ENCODE measurements at regions not wholly inside any gene's neighbourhood (a gene's known extent, or its start where the extent isn't known, plus 50 kb on each side); places are given as distances from the start of the nearest gene placed in this dataset.
"Not testable (repeated sequence)": the region's sequence is repeated elsewhere in the genome, so short reads cannot be mapped to it uniquely, and the experiment has no call there.

DNA sequence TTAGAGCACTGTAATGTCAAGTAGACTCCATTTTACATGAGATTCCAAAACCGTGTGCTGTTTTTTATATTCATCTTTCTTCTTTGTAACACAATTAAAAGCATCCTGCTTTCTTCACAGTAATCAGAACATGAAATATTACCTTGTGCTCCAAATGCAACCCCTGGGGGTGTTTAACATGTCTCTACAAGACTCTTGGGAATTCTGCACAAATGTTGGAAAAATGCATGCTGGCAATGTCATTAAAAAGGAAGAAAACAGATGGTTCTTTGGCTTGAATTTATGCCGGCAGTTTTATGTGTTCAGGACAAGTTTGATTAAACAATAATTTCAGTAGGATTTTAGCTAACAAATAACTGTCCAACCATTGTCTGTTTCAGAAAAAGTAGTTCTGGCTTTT, 159.1 kb downstream of the LIG4 start:
- no peak overlapping the region for H3K4me3 ChIP-seq (ENCODE audit: low read depth, low read length)
- no peak for DNase-seq (ENCODE audit: low read depth)
- TF ChIP-seq MYC (IDR thresholded peaks at IDR 0.05; ENCODE audit: low read depth, low read length) (no peak), POLR2A (IDR thresholded peaks at IDR 0.05; ENCODE audit: extremely low read depth, insufficient read length) (no peak)
- TF ChIP-seq, protein P1, sequence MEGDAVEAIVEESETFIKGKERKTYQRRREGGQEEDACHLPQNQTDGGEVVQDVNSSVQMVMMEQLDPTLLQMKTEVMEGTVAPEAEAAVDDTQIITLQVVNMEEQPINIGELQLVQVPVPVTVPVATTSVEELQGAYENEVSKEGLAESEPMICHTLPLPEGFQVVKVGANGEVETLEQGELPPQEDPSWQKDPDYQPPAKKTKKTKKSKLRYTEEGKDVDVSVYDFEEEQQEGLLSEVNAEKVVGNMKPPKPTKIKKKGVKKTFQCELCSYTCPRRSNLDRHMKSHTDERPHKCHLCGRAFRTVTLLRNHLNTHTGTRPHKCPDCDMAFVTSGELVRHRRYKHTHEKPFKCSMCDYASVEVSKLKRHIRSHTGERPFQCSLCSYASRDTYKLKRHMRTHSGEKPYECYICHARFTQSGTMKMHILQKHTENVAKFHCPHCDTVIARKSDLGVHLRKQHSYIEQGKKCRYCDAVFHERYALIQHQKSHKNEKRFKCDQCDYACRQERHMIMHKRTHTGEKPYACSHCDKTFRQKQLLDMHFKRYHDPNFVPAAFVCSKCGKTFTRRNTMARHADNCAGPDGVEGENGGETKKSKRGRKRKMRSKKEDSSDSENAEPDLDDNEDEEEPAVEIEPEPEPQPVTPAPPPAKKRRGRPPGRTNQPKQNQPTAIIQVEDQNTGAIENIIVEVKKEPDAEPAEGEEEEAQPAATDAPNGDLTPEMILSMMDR (IDR thresholded peaks at IDR 0.05; ENCODE audit: low read depth, low read length), result no peak
- TF ChIP-seq, protein P2, sequence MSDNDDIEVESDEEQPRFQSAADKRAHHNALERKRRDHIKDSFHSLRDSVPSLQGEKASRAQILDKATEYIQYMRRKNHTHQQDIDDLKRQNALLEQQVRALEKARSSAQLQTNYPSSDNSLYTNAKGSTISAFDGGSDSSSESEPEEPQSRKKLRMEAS (IDR thresholded peaks at IDR 0.05; ENCODE audit: low read depth, low read length), result no peak

DNA sequence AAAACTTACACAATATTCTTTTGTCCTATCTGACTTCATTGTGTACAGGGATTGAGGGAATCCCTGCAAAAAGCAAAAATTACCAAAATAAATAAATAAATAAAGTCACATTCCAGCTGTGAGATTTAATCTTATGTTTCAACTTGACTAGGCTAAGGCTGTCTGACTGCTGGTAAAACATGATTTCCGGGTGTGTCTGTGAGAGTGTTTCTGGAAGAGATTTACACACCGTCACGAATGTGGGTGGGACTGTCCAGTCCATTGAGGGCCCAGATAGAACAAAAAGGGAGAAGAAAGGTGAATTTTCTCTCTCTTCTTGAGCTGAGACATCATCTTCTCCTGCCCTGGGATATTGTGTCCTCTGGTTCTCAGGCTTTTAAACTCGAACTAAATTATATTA, 166.1 kb downstream of the LIG4 start:
- no peak overlapping the region for H3K4me3 ChIP-seq (ENCODE audit: low read depth, low read length)
- no peak for DNase-seq (ENCODE audit: low read depth)
- TF ChIP-seq, protein P2 (IDR thresholded peaks at IDR 0.05; ENCODE audit: low read depth, low read length), result no peak
- no peak for TF ChIP-seq POLR2A (IDR thresholded peaks at IDR 0.05; ENCODE audit: extremely low read depth, insufficient read length)
- TF ChIP-seq, protein P1 (IDR thresholded peaks at IDR 0.05; ENCODE audit: low read depth, low read length), result no peak
- no peak for TF ChIP-seq MYC (IDR thresholded peaks at IDR 0.05; ENCODE audit: low read depth, low read length)

DNA sequence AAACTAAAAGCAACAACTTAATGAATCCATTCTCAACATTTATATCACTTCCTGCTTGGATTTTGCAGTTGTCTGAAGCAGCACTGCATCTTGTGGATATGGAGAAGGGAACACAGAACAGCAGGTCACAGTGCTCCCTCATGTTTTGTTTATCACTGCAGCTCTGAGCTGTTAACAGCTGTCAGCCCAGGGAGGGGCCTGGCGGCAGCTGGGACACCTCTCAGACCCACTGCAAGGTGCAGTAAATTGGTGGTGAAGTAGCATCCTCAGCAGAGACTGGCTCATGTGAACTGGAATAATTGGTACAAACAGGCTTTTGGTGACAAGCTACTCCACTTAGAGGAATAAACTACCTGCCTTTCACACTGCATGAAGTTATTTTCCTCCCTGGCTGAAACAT, 170.4 kb downstream of the LIG4 start:
- no peak for DNase-seq (ENCODE audit: low read depth)
- no peak overlapping the region for H3K4me3 ChIP-seq (ENCODE audit: low read depth, low read length)
- TF ChIP-seq POLR2A (IDR thresholded peaks at IDR 0.05; ENCODE audit: extremely low read depth, insufficient read length), result no peak
- TF ChIP-seq, protein P2 (IDR thresholded peaks at IDR 0.05; ENCODE audit: low read depth, low read length), result no peak
- no peak for TF ChIP-seq MYC (IDR thresholded peaks at IDR 0.05; ENCODE audit: low read depth, low read length)
- TF ChIP-seq, protein P1 (IDR thresholded peaks at IDR 0.05; ENCODE audit: low read depth, low read length), result no peak

DNA sequence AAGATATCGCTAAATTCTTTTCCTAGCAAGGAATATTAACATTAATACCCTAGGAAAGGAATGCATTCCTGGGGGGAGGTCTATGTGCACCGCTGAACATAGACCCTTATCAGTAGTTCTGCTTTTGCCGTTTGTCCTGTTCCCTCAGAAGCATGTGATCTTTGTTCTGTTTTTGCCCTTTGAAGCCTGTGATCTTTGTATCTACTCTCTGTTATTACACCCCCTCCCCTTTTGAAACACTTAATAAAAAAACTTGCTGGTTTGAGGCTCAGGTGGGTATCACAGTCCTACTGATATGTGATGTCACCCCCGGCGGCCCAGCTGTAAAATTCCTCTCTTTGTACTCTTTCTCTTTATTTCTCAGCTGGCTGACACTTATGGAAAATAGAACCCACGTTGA, 172.5 kb downstream of the LIG4 start:
- not testable (repeated sequence) for H3K4me3 ChIP-seq (ENCODE audit: low read depth, low read length); DNase-seq (ENCODE audit: low read depth)

DNA sequence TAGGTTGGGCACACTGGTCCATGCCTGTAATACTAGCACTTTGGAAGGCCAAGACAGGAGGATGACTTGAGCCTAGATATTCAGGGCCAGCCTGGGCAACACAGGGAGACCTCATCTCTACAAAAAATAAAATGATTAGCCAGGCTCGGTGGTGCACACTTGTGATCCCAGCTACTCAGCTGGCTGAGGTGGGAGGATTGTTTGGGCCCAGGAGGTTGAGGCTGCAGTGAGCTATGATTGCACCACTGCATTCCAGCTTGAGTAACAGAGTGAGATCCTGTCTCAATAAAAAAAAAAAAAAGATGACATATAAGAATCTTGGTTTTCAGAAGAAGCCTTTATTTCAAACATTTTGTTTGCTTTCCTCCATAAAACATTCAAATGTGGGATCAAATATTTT, 178.0 kb downstream of the LIG4 start:
- no peak overlapping the region for H3K4me3 ChIP-seq (ENCODE audit: low read depth, low read length)
- no peak for DNase-seq (ENCODE audit: low read depth)
- TF ChIP-seq, protein P1 (IDR thresholded peaks at IDR 0.05; ENCODE audit: low read depth, low read length), result no peak
- TF ChIP-seq MYC (IDR thresholded peaks at IDR 0.05; ENCODE audit: low read depth, low read length) (no peak), POLR2A (IDR thresholded peaks at IDR 0.05; ENCODE audit: extremely low read depth, insufficient read length) (no peak)
- TF ChIP-seq, protein P2 (IDR thresholded peaks at IDR 0.05; ENCODE audit: low read depth, low read length), result no peak

DNA sequence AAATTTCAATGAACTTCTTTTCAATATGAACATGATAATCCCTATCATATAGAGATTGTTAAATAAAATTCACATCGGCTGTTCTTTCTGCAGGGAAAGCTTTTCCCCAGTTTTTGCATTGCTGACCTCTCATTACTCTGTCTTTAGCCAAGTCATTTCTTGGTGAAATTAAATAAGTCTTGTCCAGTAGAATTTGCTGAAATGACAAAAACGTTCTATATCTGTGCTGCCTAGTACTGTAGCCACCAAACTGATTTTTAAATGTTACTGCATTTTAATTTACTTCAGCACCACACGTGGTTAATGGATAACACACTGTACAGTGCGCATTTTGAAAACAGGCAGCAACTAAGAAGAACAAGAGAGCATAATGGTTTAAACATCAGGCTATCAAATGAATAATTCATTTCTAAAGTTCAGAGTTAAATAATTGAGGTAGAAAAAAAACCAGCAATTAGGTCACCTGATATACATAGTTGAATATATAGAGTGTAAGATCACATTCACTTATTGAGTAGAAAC, 178.9 kb downstream of the LIG4 start:
- no peak for DNase-seq (ENCODE audit: low read depth)
- TF ChIP-seq, protein P2 (IDR thresholded peaks at IDR 0.05; ENCODE audit: low read depth, low read length), result no peak
- TF ChIP-seq MYC (IDR thresholded peaks at IDR 0.05; ENCODE audit: low read depth, low read length) (no peak), POLR2A (IDR thresholded peaks at IDR 0.05; ENCODE audit: extremely low read depth, insufficient read length) (no peak)
- TF ChIP-seq, protein P1 (IDR thresholded peaks at IDR 0.05; ENCODE audit: low read depth, low read length), result no peak
- no peak overlapping the region for H3K4me3 ChIP-seq (ENCODE audit: low read depth, low read length)

Data from NB4 (cell line).